Tibial nerve (tissue), 3 donors: ENCODE measurements at regions not wholly inside any gene's neighbourhood (a gene's known extent, or its start where the extent isn't known, plus 50 kb on each side); places are given as distances from the start of the nearest gene placed in this dataset.

Experiments
- POLR2A ChIP-seq, 2 donors: fragments of 450-650 bp; IDR thresholded peaks; one replicate each; pipeline ENCODE4 v1.6.1; 2017; ENCODE audit warnings: antibody characterized with exemption in 2 of 2, mild to moderate bottlenecking in 2 of 2, moderate library complexity in 2 of 2
- TF ChIP-seq, protein P1 (sequence below), 5 experiments: fragments of 200-600 bp in 3 of 5; fragments of 450-650 bp in 2 of 5; sonication (generic) in 3 of 5; IDR thresholded peaks; one replicate each; pipeline ENCODE4 v1.5.1; 2016 to 2019; ENCODE audit warnings: antibody characterized with exemption in 5 of 5, mild to moderate bottlenecking in 3 of 5, moderate library complexity in 2 of 5

DNA sequence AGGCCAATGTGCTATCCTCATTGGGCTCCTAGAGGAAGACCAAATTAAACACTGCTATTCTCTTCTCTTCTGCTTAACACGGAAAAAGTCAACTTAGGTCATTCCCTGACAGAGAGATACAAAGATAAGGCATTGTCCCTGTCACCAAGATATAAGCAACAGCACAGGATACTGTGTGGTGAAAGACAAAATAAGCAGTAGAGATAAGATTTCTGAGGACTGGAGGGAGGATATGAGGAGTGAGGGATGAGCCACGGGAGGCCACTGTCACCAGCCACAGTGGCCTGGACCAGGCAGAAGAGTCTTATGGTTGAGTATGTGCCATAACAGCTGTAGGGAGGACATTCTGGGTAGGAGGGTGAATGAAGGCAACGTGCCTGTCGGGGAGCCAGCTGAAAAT, 54.4 kb upstream of the SLC14A2 start:
- TF ChIP-seq, protein P1, sequence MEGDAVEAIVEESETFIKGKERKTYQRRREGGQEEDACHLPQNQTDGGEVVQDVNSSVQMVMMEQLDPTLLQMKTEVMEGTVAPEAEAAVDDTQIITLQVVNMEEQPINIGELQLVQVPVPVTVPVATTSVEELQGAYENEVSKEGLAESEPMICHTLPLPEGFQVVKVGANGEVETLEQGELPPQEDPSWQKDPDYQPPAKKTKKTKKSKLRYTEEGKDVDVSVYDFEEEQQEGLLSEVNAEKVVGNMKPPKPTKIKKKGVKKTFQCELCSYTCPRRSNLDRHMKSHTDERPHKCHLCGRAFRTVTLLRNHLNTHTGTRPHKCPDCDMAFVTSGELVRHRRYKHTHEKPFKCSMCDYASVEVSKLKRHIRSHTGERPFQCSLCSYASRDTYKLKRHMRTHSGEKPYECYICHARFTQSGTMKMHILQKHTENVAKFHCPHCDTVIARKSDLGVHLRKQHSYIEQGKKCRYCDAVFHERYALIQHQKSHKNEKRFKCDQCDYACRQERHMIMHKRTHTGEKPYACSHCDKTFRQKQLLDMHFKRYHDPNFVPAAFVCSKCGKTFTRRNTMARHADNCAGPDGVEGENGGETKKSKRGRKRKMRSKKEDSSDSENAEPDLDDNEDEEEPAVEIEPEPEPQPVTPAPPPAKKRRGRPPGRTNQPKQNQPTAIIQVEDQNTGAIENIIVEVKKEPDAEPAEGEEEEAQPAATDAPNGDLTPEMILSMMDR (IDR thresholded peaks at IDR 0.05): no peak
- TF ChIP-seq POLR2A (IDR thresholded peaks at IDR 0.05): no peak
